Sciatic nerve (tissue), 2 donors: ENCODE measurements at regions not wholly inside any gene's neighbourhood (a gene's known extent, or its start where the extent isn't known, plus 50 kb on each side); places are given as distances from the start of the nearest gene placed in this dataset.

Experiments
- ATAC-seq: fragments of 200-7000 bp; cut with Tn5 transposase; one replicate; pipeline ENCODE4 v1.9.1; 2020; ENCODE audit warnings: mild to moderate bottlenecking, moderate library complexity
- DNase-seq: peaks from one replicate; pipeline ENCODE4 v3.0.0-alpha.2; 2020; ENCODE audit warnings: low spot score
- intact Hi-C: fragments of 100-400 bp; cut with DNase I; formaldehyde crosslinking; loops from one replicate; pipeline ENCODE4 v1.14.2; 2022
- donor health status: DM: no; HTN: no; CAD: no.
- donor health status: DM: no; HTN: no; CAD: no.

- DNase-seq (no peak), ATAC-seq (no peak)
- intact Hi-C loops = no loop called here
These were observed 1185.8 kb downstream of the UQCRFS1 start for GRCh38 chr19:28027116-28027515.

DNA sequence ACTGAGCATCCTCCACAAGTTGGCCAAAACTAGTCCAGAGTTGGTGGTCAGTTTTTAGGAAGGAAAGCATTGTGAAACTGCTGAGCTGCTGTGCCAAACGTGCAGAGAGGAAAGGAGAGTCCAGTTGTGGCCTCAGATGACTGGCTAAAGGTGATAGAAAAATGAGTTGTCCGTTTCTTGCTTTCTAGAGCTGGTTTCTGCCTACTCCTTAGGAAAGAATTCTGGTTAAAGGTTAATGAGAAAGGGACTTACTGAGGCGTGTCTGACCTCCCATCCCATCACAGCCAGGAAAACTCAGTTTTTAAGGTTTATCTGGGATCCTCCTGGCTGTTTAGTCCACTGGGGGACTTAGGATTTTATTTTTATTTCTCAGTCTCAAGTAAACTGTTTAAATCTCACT lies 1186.3 kb downstream of the UQCRFS1 start:
- no peak for ATAC-seq
- intact Hi-C loops = no loop called here
- no peak for DNase-seq

- ATAC-seq (no peak), DNase-seq (no peak)
- intact Hi-C loops = no loop called here
These were observed 1188.0 kb downstream of the UQCRFS1 start for GRCh38 chr19:28024920-28025319.

- DNase-seq (no peak), ATAC-seq (no peak)
These were observed 1189.9 kb downstream of the UQCRFS1 start for GRCh38 chr19:28023064-28023463.

DNA sequence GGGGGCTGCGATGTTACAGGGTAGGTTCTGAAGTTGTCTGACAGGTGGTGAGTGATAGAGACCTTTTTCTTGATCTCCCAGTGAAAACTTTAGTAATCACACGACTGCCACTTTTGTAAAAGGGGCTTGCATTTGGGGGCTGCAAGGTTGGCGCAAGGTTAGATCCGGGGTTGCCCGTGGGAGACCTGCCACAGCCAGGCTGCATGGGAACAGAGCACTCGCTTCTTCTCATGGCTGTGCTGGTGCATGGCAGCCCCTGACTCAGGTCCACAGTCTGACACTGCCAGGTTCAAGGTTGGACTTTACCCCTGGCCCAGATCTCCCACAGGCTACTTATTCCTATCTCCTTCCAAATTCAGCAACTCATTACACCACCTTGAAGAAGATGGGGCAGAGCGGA lies 1190.4 kb downstream of the UQCRFS1 start:
- intact Hi-C loops = no loop called here
- ATAC-seq = no peak
- DNase-seq = no peak

More at GRCh38 chr19:28023064-28023463, 1189.9 kb downstream of the UQCRFS1 start:
- intact Hi-C loops = no loop called here

DNA sequence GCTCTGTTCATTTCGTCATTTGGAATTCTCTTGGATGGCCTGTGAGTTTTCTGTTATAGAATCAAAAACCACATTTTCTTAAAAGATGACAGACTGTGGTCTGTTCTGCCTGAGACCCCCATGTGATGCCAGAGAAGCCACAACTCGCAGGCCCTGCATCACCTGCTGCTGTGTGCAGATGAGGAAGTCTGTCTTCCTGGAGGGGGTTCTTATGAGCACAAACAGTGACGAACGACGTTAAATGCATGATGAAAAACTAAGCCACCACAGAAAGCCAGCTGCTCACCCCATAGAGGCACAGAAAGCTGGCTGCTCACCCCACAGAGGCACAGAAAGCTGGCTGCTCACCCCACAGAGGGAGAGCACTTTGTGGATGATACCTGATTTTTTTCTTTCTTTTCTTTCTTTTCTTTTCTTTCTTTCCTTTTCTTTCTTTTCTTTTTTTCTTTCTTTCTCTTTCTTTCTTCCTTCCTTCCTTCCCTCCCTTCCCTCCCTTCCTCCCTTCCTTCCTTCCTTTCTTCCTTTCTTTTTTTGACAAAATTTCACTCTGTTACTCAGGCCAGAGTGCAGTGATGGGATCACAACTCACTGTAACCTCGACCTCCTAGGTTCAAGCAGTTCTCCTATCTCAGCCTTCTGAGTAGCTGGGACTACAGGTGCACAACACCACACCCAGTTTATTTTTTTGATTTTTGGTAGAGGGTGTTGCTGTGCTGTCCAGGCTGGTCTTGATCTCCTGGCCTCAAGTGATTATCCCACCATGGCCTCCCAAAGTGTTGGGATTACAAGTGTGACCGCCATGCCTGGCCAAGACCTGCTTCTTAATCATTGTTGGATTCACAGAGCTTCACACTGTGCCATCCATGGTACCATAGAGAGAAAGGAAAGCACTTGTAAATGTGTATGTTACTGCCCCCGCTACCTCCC lies 1191.4 kb downstream of the UQCRFS1 start:
- ATAC-seq (no peak), DNase-seq (no peak)
- intact Hi-C loops = no loop called here

DNA sequence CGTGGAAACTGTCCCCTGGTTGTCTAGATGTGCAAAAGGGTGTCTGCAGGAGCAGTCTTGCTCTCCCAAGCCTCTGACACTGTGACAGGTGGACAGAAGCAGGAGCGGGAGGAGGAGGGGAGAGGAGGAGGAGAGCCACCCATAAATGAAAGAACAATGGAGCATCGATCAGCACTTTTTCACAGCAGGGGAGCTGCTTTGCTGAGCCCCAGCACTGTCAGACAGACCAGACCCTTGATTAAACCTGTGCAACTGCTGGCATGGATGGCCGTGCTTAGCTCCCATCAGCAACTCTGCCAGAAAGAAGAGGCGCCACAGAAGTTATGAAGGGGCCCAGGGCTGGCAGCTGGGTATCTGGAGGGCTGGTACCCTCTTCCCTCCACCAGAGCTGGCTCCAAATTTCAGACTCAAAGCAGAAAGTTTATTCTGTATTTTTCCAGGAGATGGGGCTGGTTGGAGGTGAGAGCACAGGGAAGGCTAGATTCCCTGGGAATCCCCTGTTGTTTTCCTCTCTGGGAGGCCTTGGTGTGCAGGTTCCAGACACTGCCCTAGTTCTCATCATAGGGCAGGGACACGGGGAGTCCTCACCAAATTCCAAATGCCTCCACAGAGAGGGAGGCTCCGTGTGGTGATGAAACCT lies 1192.2 kb downstream of the UQCRFS1 start:
- DNase-seq = no peak
- no peak for ATAC-seq
- intact Hi-C loops = no loop called here

DNA sequence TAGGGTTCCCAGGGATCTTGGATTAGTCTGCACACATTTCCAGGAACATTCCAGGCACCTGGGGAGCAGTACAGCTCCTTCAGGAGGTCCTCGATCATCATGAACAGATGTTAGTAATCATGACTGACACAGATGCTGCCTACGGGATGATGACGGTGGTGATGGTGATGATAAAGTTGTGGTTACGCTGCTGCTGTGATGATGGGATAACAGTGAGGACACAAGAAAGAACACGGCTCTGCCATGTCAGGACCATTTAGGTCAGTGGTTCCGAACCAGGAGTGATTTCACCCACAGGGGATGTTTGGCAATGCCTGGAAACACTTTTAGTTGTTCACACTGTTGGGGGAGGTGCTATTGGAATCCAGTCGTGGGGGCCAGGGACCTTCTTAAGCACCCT lies 1193.0 kb downstream of the UQCRFS1 start:
- DNase-seq = no peak
- intact Hi-C loops = no loop called here

GRCh38 chr19:28019371-28019770 lies 1193.6 kb downstream of the UQCRFS1 start:
- no peak for DNase-seq
- no peak for ATAC-seq
- intact Hi-C loops = no loop called here

More for the DNA sequence above, 1193.0 kb downstream of the UQCRFS1 start:
- no peak for ATAC-seq

DNA sequence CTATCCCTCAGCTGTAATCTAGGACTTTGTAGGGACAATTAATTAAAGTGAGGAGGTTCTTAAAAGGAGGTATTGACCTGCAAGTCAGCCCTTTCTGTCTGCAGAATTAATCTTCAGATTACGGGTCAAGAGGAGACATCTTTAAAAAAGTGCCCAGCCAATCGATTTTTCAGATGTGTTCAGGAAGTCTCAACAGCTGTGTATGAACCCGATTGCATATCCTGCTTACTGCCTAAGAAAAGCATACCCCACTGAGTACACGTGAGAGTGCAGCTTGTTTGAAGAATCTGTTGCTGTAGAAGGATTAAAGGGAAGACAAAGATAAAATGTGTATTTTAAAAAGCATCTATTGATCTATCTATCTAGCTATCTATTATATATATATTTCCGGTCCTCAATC lies 1194.5 kb downstream of the UQCRFS1 start:
- intact Hi-C loops = no loop called here
- ATAC-seq = no peak
- no peak for DNase-seq

DNA sequence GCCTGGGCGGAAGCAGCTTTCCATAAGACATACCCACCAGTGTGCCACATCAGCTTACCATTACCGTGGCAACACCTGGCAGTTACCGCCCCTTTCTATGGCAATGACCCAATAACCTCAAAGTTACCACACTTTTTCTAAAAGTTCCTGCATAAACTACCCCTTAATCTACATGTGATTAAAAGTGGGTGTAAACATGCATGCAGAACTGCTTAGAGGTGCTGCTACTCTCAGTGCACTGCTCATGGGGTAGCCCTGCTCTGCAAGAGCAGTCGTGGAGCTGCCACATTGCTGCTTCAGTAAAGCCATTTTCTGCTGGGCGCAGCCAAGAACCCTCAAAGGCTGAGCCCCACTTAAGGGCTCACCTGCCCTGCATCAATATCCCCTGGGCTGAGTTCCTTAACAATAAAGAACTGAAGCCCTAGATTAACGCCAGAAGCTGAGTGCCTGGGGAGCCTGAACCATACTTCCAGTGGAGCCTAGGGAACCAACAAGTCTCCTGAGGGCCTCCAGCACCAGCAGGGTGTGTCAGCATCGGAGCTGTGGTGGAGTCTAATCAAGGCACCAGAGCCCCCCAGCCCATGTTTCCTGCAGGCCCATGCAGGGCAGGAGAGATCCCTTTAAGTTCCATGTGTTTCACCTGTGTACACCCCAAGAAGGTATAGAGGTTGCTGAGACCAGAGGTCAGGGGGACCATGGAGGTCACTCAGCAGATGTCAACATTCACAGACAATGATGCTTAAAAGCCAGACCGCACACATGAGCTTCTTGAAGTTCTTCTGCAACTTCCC lies 1198.1 kb downstream of the UQCRFS1 start:
- intact Hi-C loops = no loop called here
- ATAC-seq = no peak
- DNase-seq = no peak

GRCh38 chr19:28012361-28012760 lies 1200.6 kb downstream of the UQCRFS1 start:
- DNase-seq (no peak), ATAC-seq (no peak)
- intact Hi-C loops = no loop called here

GRCh38 chr19:28010656-28011055 lies 1202.3 kb downstream of the UQCRFS1 start:
- ATAC-seq = no peak
- DNase-seq = no peak
- intact Hi-C loops = no loop called here

- intact Hi-C loops = no loop called here
- ATAC-seq = no peak
- no peak for DNase-seq
These were observed 1203.3 kb downstream of the UQCRFS1 start for GRCh38 chr19:28009696-28010095.

DNA sequence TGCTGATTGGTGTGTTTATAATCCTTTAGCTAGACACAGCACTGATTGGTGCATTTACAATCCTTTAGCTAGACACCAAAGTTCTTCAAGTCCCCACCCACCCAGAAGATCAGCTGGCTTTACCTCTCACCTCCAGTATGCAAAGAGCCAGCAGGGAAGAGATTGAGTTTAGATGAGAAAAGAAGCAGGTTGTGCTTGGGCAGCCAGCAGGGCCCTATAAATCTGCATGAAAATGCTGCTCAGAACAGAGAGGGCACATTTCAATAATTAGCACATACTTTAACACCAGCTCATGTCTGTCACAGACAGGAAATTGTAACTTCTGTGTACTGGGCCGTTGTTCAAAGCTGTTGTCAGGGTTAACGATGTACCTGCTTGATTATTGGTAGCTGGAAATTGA lies 1204.3 kb downstream of the UQCRFS1 start:
- no peak for ATAC-seq
- DNase-seq = no peak
- intact Hi-C loops = no loop called here

GRCh38 chr19:28003543-28003942 lies 1209.4 kb downstream of the UQCRFS1 start:
- ATAC-seq = no peak
- no peak for DNase-seq
- intact Hi-C loops = no loop called here

GRCh38 chr19:27997069-27997468 lies 1215.9 kb downstream of the UQCRFS1 start:
- ATAC-seq = no peak
- no peak for DNase-seq
- intact Hi-C loops = no loop called here

- DNase-seq (no peak), ATAC-seq (no peak)
- intact Hi-C loops = no loop called here
These were observed 1219.1 kb downstream of the UQCRFS1 start for GRCh38 chr19:27993619-27994570.

DNA sequence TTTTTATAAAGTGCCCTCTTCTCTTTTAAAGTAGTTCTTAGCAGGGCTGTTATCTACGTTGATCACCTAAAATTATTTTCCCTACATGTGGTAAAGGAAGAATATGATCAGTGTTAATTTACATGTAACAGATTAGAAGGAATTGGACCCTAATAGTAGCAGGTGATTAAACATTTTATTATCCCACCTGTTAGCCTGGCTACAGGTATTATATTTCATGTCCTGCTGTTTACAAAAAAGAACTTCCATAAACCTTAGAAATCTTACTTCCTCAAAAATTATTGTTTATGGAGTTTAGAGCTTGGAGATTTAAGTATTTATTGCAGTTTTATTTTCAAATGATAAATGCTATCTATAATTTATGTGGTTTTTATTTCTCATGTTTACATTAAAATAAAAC lies 1226.7 kb downstream of the UQCRFS1 start:
- no peak for DNase-seq
- intact Hi-C loops = no loop called here
- no peak for ATAC-seq
